ENCODE measurements at regions not wholly inside any gene's neighbourhood (a gene's known extent, or its start where the extent isn't known, plus 50 kb on each side); places are given as distances from the start of the nearest gene placed in this dataset.

GRCh38 chr3:28601291-28601690 lies 252.7 kb upstream of the AZI2 start:
- TF ChIP-seq, protein P1, sequence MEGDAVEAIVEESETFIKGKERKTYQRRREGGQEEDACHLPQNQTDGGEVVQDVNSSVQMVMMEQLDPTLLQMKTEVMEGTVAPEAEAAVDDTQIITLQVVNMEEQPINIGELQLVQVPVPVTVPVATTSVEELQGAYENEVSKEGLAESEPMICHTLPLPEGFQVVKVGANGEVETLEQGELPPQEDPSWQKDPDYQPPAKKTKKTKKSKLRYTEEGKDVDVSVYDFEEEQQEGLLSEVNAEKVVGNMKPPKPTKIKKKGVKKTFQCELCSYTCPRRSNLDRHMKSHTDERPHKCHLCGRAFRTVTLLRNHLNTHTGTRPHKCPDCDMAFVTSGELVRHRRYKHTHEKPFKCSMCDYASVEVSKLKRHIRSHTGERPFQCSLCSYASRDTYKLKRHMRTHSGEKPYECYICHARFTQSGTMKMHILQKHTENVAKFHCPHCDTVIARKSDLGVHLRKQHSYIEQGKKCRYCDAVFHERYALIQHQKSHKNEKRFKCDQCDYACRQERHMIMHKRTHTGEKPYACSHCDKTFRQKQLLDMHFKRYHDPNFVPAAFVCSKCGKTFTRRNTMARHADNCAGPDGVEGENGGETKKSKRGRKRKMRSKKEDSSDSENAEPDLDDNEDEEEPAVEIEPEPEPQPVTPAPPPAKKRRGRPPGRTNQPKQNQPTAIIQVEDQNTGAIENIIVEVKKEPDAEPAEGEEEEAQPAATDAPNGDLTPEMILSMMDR (IDR thresholded peaks at IDR 0.05): no peak
- TF ChIP-seq EZH2phosphoT487 (IDR thresholded peaks at IDR 0.05): no peak
- TF ChIP-seq EZH2 (IDR thresholded peaks at IDR 0.05): no peak
